ENCODE measurements at regions not wholly inside any gene's neighbourhood (a gene's known extent, or its start where the extent isn't known, plus 50 kb on each side); places are given as distances from the start of the nearest gene placed in this dataset.

GRCh38 chr11:69904974-69905535 is 85.8 kb upstream of the FGF3 start:
- TF ChIP-seq CTCF (IDR thresholded peaks at IDR 0.05; ENCODE audit: borderline replicate concordance, extremely low read depth, low read length, poor library complexity, severe bottlenecking) (no peak), EZH2 (IDR thresholded peaks at IDR 0.05; ENCODE audit: borderline replicate concordance, low read depth, low read length, severe bottlenecking) (no peak)

Data from DND-41 (cell line).